ENCODE measurements at regions not wholly inside any gene's neighbourhood (a gene's known extent, or its start where the extent isn't known, plus 50 kb on each side); places are given as distances from the start of the nearest gene placed in this dataset.

DNA sequence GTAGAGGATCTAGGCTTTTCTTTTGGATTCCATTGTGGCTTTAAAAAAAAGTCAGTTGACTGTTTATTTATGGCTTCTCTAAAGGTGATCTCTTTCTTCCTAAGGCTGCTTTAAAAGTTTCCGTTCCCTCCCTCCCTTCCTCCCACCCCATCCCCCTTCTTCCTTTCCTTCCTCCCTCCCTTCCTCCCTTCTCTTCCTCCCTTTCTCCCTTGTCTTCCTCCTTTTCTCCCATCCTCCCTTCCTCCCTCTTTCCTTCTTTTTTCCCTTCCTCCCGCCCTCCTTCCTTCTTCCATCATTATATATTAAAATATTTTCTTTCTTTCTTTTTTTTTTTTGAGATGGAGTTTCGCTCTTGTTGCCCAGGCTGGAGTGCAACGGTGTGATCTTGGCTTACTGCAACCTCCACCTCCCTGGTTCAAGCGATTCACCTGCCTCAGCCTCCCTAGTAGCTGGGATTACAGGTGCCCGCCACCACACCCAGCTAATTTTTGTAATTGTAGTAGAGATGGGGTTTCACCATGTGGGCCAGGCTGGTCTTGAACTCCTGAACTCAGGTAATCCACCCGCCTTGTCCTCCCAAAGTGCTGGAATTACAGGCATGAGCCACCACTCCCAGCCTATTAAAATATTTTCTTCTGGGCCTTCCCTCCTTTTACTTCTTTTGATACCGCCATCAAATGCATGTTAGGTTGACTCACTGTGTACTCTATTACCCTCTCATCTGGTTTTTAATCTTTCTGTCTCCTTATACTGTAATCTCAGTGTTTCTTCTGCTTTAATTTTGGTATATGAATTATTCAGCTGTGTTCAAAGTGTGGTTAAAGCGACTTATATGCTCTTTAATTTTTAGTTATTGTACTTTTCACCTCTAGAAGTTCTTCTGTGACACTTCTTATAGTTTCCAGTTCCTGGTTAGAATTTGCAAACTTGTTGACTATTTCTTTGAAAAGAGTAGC lies 59.2 kb upstream of the ATP5PO start:
- TF ChIP-seq TAF1 (conservative IDR thresholded peaks at IDR 0.05), result no peak
- TF ChIP-seq GABPA (IDR thresholded peaks at IDR 0.05 in 1 of 2, conservative IDR thresholded peaks at IDR 0.05 in 1 of 2), result no peak
- TF ChIP-seq FOXA1 (IDR thresholded peaks at IDR 0.05), result no peak
- TF ChIP-seq, protein P1, sequence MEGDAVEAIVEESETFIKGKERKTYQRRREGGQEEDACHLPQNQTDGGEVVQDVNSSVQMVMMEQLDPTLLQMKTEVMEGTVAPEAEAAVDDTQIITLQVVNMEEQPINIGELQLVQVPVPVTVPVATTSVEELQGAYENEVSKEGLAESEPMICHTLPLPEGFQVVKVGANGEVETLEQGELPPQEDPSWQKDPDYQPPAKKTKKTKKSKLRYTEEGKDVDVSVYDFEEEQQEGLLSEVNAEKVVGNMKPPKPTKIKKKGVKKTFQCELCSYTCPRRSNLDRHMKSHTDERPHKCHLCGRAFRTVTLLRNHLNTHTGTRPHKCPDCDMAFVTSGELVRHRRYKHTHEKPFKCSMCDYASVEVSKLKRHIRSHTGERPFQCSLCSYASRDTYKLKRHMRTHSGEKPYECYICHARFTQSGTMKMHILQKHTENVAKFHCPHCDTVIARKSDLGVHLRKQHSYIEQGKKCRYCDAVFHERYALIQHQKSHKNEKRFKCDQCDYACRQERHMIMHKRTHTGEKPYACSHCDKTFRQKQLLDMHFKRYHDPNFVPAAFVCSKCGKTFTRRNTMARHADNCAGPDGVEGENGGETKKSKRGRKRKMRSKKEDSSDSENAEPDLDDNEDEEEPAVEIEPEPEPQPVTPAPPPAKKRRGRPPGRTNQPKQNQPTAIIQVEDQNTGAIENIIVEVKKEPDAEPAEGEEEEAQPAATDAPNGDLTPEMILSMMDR (IDR thresholded peaks at IDR 0.05; ENCODE audit: low read depth, low read length, missing input control), result no peak
- TF ChIP-seq EGR1 (IDR thresholded peaks at IDR 0.05; ENCODE audit: low read depth in 2 of 2), result no peak
- no peak for TF ChIP-seq RXRA (IDR thresholded peaks at IDR 0.05)
- TF ChIP-seq FOXA2 (IDR thresholded peaks at IDR 0.05), result no peak
- TF ChIP-seq NR2F2 (IDR thresholded peaks at IDR 0.05), result no peak
- TF ChIP-seq, protein P2, sequence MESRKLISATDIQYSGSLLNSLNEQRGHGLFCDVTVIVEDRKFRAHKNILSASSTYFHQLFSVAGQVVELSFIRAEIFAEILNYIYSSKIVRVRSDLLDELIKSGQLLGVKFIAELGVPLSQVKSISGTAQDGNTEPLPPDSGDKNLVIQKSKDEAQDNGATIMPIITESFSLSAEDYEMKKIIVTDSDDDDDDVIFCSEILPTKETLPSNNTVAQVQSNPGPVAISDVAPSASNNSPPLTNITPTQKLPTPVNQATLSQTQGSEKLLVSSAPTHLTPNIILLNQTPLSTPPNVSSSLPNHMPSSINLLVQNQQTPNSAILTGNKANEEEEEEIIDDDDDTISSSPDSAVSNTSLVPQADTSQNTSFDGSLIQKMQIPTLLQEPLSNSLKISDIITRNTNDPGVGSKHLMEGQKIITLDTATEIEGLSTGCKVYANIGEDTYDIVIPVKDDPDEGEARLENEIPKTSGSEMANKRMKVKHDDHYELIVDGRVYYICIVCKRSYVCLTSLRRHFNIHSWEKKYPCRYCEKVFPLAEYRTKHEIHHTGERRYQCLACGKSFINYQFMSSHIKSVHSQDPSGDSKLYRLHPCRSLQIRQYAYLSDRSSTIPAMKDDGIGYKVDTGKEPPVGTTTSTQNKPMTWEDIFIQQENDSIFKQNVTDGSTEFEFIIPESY (IDR thresholded peaks at IDR 0.05), result no peak
- no peak for TF ChIP-seq HNF4G (IDR thresholded peaks at IDR 0.05)
- TF ChIP-seq HNF4A (conservative IDR thresholded peaks at IDR 0.05), result no peak
- TF ChIP-seq RAD21 (IDR thresholded peaks at IDR 0.05), result no peak
- TF ChIP-seq, protein P3, sequence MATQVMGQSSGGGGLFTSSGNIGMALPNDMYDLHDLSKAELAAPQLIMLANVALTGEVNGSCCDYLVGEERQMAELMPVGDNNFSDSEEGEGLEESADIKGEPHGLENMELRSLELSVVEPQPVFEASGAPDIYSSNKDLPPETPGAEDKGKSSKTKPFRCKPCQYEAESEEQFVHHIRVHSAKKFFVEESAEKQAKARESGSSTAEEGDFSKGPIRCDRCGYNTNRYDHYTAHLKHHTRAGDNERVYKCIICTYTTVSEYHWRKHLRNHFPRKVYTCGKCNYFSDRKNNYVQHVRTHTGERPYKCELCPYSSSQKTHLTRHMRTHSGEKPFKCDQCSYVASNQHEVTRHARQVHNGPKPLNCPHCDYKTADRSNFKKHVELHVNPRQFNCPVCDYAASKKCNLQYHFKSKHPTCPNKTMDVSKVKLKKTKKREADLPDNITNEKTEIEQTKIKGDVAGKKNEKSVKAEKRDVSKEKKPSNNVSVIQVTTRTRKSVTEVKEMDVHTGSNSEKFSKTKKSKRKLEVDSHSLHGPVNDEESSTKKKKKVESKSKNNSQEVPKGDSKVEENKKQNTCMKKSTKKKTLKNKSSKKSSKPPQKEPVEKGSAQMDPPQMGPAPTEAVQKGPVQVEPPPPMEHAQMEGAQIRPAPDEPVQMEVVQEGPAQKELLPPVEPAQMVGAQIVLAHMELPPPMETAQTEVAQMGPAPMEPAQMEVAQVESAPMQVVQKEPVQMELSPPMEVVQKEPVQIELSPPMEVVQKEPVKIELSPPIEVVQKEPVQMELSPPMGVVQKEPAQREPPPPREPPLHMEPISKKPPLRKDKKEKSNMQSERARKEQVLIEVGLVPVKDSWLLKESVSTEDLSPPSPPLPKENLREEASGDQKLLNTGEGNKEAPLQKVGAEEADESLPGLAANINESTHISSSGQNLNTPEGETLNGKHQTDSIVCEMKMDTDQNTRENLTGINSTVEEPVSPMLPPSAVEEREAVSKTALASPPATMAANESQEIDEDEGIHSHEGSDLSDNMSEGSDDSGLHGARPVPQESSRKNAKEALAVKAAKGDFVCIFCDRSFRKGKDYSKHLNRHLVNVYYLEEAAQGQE (IDR thresholded peaks at IDR 0.05), result no peak
- TF ChIP-seq YY1 (IDR thresholded peaks at IDR 0.05), result no peak
- Histone ChIP-seq H3K9me3 (ENCODE audit: control insufficient read depth in 4 of 4, low read length in 3 of 4) (no peaks in the 10 kb centered on the region), H3K9ac (ENCODE audit: low read depth in 1 of 2, low read length in 2 of 2) (no peak overlapping the region), H3K27me3 (ENCODE audit: control insufficient read depth in 4 of 4, insufficient read depth in 4 of 4, low read length in 3 of 4) (no peaks in the 10 kb centered on the region), H3K36me3 (ENCODE audit: control insufficient read depth in 4 of 4, insufficient read depth in 3 of 4, low read depth in 1 of 4, low read length in 3 of 4) (no peaks in the 10 kb centered on the region), H3K27ac (ENCODE audit: low read depth in 1 of 2, low read length in 2 of 2) (no peak overlapping the region), H3K4me3 (ENCODE audit: low read depth in 1 of 3, low read length in 3 of 3) (no peak overlapping the region), H3K4me1 (ENCODE audit: control insufficient read depth in 4 of 4, insufficient read depth in 4 of 4, low read length in 3 of 4) (peaks cover 0 to 3% (median under 1%) of the 10 kb centered on the region in 4 donors)
- 94% methylated on average over 9 of the region's 9 CpGs for WGBS
- DNase-seq (ENCODE audit: low spot score), result no peak

DNA sequence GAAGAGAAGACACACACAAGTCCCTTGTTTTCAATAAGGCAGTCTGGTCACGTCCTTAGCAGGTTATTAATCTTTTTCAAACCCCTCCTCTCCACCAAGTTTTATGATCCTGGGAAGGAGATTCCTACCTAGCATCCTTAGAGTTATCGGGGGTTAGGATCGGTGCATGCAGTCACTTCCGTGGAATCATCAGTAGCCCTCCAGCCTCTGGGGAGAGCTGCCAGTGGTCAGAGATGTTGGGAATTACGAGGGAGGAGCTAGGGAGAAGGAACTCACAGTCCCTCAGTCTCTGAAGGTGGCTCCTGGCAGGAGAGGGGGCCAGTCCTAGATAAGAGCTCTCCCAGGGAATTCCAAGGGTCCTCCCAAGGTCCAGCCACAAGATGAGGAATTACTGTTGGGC lies 57.7 kb upstream of the ATP5PO start:
- no peak for TF ChIP-seq HNF4G (IDR thresholded peaks at IDR 0.05)
- WGBS, result 86% methylated on average over 5 of the region's 5 CpGs
- no peak overlapping the region for H3K27ac ChIP-seq (ENCODE audit: low read depth in 1 of 2, low read length in 2 of 2)

More for the DNA sequence above, 57.7 kb upstream of the ATP5PO start:
- Histone ChIP-seq H3K27me3 (ENCODE audit: control insufficient read depth in 4 of 4, insufficient read depth in 4 of 4, low read length in 3 of 4) (no peaks in the 10 kb centered on the region), H3K9me3 (ENCODE audit: control insufficient read depth in 4 of 4, low read length in 3 of 4) (no peaks in the 10 kb centered on the region), H3K9ac (ENCODE audit: low read depth in 1 of 2, low read length in 2 of 2) (no peak overlapping the region), H3K4me3 (ENCODE audit: low read depth in 1 of 3, low read length in 3 of 3) (no peak overlapping the region), H3K4me1 (ENCODE audit: control insufficient read depth in 4 of 4, insufficient read depth in 4 of 4, low read length in 3 of 4) (peaks cover 0 to 13% (median 7%) of the 10 kb centered on the region in 4 donors), H3K36me3 (ENCODE audit: control insufficient read depth in 4 of 4, insufficient read depth in 3 of 4, low read depth in 1 of 4, low read length in 3 of 4) (no peaks in the 10 kb centered on the region)
- DNase-seq (ENCODE audit: low spot score), result no peak

All from liver (tissue), 8 donors.